ENCODE measurements at regions not wholly inside any gene's neighbourhood (a gene's known extent, or its start where the extent isn't known, plus 50 kb on each side); places are given as distances from the start of the nearest gene placed in this dataset.
"Not testable (repeated sequence)": the region's sequence is repeated elsewhere in the genome, so short reads cannot be mapped to it uniquely, and the experiment has no call there.

DNA sequence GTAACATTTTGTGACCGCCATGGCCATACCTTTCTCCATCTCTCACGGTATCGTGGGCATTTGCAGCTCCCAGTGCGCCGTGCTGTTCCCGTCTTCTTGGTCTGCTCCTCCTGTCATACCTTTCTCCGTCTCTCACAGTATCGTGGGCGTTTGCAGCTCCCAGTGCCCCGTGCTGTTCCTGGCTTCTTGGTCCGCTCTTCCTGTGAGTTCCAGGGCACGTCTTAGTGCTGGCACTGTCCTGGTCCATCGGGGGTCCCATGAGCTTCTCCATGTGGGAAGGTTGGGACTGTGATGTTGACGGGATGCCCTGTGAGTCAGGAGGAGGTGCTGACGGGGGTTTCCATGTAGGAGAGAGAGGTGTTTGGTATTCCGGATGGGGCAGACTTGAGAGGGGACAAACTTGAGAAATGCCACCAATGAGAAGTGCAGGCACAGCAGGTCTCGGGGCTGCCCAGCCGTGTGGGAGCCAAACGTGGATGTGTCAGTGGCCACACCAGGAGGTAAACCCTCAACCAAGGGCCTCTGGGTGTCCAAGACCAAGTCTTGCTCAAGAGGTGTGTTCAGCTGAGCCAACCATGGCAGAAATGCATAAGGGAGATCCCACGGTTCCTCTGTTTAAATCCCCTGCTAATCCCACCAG is 84.7 kb upstream of the TNK2 start:
- DNase-seq (ENCODE audit: low read depth, low spot score); H3K36me3 ChIP-seq (ENCODE audit: control insufficient read depth in 1 of 2, insufficient read depth in 2 of 2, low read length in 2 of 2); CTCF ChIA-PET; RAD21 ChIA-PET (ENCODE audit: low non-redundant PET in 1 of 2, low total read pairs in 2 of 2, uncharacterized antibody in 2 of 2, unreplicated experiment in 2 of 2); BruUV-seq (replicated peaks); ATAC-seq; H3K27me3 ChIP-seq (ENCODE audit: insufficient read depth, low read length); H2AFZ ChIP-seq (ENCODE audit: low read depth, low read length, poor library complexity, severe bottlenecking); H3K4me1 ChIP-seq (ENCODE audit: control insufficient read depth in 1 of 2, insufficient read depth in 2 of 2, low read length in 2 of 2); intact Hi-C loops (cut with micrococcal nuclease); H3K9me2 ChIP-seq (ENCODE audit: insufficient read depth); H3K4me3 ChIP-seq (replicated peaks in 1 of 2; ENCODE audit: low read depth in 1 of 2, low read length in 2 of 2); POLR2A ChIA-PET; H3K4me2 ChIP-seq (ENCODE audit: low read length); H4K20me1 ChIP-seq (ENCODE audit: insufficient read depth); H3K9ac ChIP-seq (ENCODE audit: low read length); H3K79me2 ChIP-seq (ENCODE audit: insufficient read depth, low read length); H3K9me3 ChIP-seq (ENCODE audit: control insufficient read depth in 1 of 2, insufficient read depth in 1 of 2, low read depth in 1 of 2, low read length in 2 of 2); H3K27ac ChIP-seq (ENCODE audit: low read depth, low read length): not testable (repeated sequence)

DNA sequence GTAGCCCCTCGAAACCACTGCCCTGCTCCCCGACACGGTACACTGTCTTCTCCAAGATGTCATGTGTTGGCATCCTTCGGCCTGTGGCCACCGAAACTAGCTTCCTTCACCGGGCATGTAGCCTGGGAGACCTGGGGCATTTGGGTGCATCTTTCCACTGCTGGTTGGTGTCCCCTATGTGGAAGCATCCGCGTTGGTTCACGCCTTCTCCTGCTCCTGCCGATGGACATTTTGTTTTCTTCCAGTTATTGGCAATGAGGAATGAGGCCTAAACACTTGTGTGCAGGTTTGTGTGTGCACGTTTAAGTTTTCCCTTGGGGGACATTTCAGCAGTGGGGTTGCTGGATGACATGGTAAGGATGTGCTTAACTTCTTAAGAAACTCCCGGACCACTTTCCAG is 83.6 kb upstream of the TNK2 start:
- H3K9me2 ChIP-seq (ENCODE audit: insufficient read depth); H3K27me3 ChIP-seq (ENCODE audit: insufficient read depth, low read length); BruUV-seq (replicated peaks); H3K27ac ChIP-seq (ENCODE audit: low read depth, low read length); ATAC-seq; RAD21 ChIA-PET (ENCODE audit: low non-redundant PET in 1 of 2, low total read pairs in 2 of 2, uncharacterized antibody in 2 of 2, unreplicated experiment in 2 of 2); H4K20me1 ChIP-seq (ENCODE audit: insufficient read depth); intact Hi-C loops (cut with micrococcal nuclease); H3K9me3 ChIP-seq (ENCODE audit: control insufficient read depth in 1 of 2, insufficient read depth in 1 of 2, low read depth in 1 of 2, low read length in 2 of 2); H3K4me1 ChIP-seq (ENCODE audit: control insufficient read depth in 1 of 2, insufficient read depth in 2 of 2, low read length in 2 of 2); H3K4me2 ChIP-seq (ENCODE audit: low read length); POLR2A ChIA-PET; CTCF ChIA-PET; H2AFZ ChIP-seq (ENCODE audit: low read depth, low read length, poor library complexity, severe bottlenecking); H3K4me3 ChIP-seq (replicated peaks in 1 of 2; ENCODE audit: low read depth in 1 of 2, low read length in 2 of 2); H3K36me3 ChIP-seq (ENCODE audit: control insufficient read depth in 1 of 2, insufficient read depth in 2 of 2, low read length in 2 of 2); H3K79me2 ChIP-seq (ENCODE audit: insufficient read depth, low read length); H3K9ac ChIP-seq (ENCODE audit: low read length); DNase-seq (ENCODE audit: low read depth, low spot score): not testable (repeated sequence)

DNA sequence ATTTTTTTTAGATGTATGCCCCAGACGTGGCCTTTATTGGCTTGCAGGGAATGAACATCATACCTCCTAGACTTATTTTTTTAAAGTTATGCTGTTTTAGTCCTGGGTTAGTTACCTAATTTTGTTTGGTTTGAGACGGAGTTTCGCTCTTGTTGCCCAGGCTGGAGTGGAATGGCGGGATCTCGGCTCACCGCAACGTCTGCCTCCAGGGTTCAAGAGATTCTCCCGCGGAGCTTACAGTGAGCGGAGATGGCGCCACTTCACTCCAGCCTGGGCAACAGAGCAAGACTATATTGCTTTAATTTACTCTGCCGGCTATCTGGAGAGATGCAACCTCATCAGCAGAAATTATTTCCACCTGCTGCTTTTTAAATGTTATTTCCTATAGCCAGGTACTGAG is 82.9 kb upstream of the TNK2 start:
- H3K27ac ChIP-seq (ENCODE audit: low read depth, low read length); RAD21 ChIA-PET (ENCODE audit: low non-redundant PET in 1 of 2, low total read pairs in 2 of 2, uncharacterized antibody in 2 of 2, unreplicated experiment in 2 of 2); H3K79me2 ChIP-seq (ENCODE audit: insufficient read depth, low read length); CTCF ChIA-PET; H3K9me3 ChIP-seq (ENCODE audit: control insufficient read depth in 1 of 2, insufficient read depth in 1 of 2, low read depth in 1 of 2, low read length in 2 of 2); BruUV-seq (replicated peaks); intact Hi-C loops (cut with micrococcal nuclease); H3K9me2 ChIP-seq (ENCODE audit: insufficient read depth); H4K20me1 ChIP-seq (ENCODE audit: insufficient read depth); H3K9ac ChIP-seq (ENCODE audit: low read length); H2AFZ ChIP-seq (ENCODE audit: low read depth, low read length, poor library complexity, severe bottlenecking); DNase-seq (ENCODE audit: low read depth, low spot score); H3K4me1 ChIP-seq (ENCODE audit: control insufficient read depth in 1 of 2, insufficient read depth in 2 of 2, low read length in 2 of 2); H3K27me3 ChIP-seq (ENCODE audit: insufficient read depth, low read length); POLR2A ChIA-PET; ATAC-seq; H3K36me3 ChIP-seq (ENCODE audit: control insufficient read depth in 1 of 2, insufficient read depth in 2 of 2, low read length in 2 of 2): not testable (repeated sequence)
- H3K4me2 ChIP-seq (ENCODE audit: low read length), result peak overlapping the region; percentile 83
- peak overlapping the region in 1 of 2 experiments; percentile 65; a peak in 1 of 4 replicates for H3K4me3 ChIP-seq (replicated peaks in 1 of 2; ENCODE audit: low read depth in 1 of 2, low read length in 2 of 2)

DNA sequence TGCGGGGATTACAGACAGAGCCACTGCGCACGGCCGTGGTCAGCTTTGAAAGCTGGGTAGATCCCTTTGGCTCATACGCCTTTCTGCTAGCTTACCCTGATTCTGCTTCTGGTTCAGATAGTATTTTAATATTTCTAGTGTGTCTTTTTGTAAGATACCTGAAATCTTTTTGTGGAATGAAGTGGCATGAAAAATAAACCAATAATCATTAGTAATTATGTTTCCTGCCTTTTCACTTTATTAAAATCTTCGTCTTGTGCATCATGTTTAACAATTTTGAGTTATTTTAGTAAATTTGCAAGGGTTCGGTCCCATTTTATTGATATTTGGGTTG is 82.5 kb upstream of the TNK2 start:
- RAD21 ChIA-PET (ENCODE audit: low non-redundant PET in 1 of 2, low total read pairs in 2 of 2, uncharacterized antibody in 2 of 2, unreplicated experiment in 2 of 2); H3K9me3 ChIP-seq (ENCODE audit: control insufficient read depth in 1 of 2, insufficient read depth in 1 of 2, low read depth in 1 of 2, low read length in 2 of 2); H4K20me1 ChIP-seq (ENCODE audit: insufficient read depth); H3K36me3 ChIP-seq (ENCODE audit: control insufficient read depth in 1 of 2, insufficient read depth in 2 of 2, low read length in 2 of 2); H3K9me2 ChIP-seq (ENCODE audit: insufficient read depth); CTCF ChIA-PET; H3K4me1 ChIP-seq (ENCODE audit: control insufficient read depth in 1 of 2, insufficient read depth in 2 of 2, low read length in 2 of 2); H3K27me3 ChIP-seq (ENCODE audit: insufficient read depth, low read length); DNase-seq (ENCODE audit: low read depth, low spot score); ATAC-seq; BruUV-seq (replicated peaks); POLR2A ChIA-PET; intact Hi-C loops (cut with micrococcal nuclease); H3K79me2 ChIP-seq (ENCODE audit: insufficient read depth, low read length); H2AFZ ChIP-seq (ENCODE audit: low read depth, low read length, poor library complexity, severe bottlenecking): not testable (repeated sequence)
- Histone ChIP-seq H3K9ac (ENCODE audit: low read length) (peak overlapping the region; percentile 75), H3K27ac (ENCODE audit: low read depth, low read length) (peak overlapping the region; percentile 72), H3K4me3 (replicated peaks in 1 of 2; ENCODE audit: low read depth in 1 of 2, low read length in 2 of 2) (peak overlapping the region; percentile 65), H3K4me2 (ENCODE audit: low read length) (peak overlapping the region; percentile 83)

All from HCT116 (cell line).